NB4 (cell line): ENCODE measurements at regions not wholly inside any gene's neighbourhood (a gene's known extent, or its start where the extent isn't known, plus 50 kb on each side); places are given as distances from the start of the nearest gene placed in this dataset.
"Not testable (repeated sequence)": the region's sequence is repeated elsewhere in the genome, so short reads cannot be mapped to it uniquely, and the experiment has no call there.

ENCODE experiments used
- DNase-seq: peaks from one replicate; pipeline ENCODE4 v3.0.0; 2010; ENCODE audit warnings: low read depth
- H3K4me3 ChIP-seq: one replicate; pipeline ENCODE4 v1.5.1; 2011; ENCODE audit warnings: mild to moderate bottlenecking, low read depth, low read length, moderate library complexity
- MYC ChIP-seq: IDR thresholded peaks from 2 replicates; pipeline ENCODE4 v1.6.1; 2011; ENCODE audit warnings: low read depth, low read length
- POLR2A ChIP-seq: IDR thresholded peaks from 2 replicates; pipeline ENCODE4 v1.6.1; 2011; ENCODE audit warnings: mild to moderate bottlenecking; ENCODE audit not compliant: insufficient read length; ENCODE audit errors: extremely low read depth
- TF ChIP-seq, protein P1 (sequence below): IDR thresholded peaks from one replicate; pipeline ENCODE4 v1.5.1; 2012; ENCODE audit warnings: low read depth, low read length
- TF ChIP-seq, protein P2 (sequence below): IDR thresholded peaks from 2 replicates; pipeline ENCODE4 v1.6.1; 2011; ENCODE audit warnings: low read depth, low read length

DNA sequence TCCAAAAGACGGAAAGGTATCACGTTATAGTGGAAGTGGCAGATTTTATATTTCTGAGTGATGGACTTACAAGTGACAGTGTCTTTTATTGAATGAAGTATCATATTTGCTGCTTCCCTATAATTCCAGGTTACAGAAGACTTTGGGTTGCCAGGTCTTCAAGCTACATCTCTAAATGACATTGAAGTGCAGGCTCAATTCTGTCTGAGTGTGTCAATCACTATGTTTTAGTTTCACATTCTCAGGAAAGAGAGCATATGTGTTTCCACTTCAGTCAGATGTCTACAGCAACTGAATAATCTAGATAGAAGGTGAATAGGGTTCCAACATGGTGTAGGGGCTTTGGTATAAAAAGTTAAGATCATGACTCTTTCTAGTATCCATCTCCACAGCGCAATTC lies 492.7 kb upstream of the API5 start:
- TF ChIP-seq MYC (no peak), POLR2A (no peak)
- no peak overlapping the region for H3K4me3 ChIP-seq
- DNase-seq, result no peak

DNA sequence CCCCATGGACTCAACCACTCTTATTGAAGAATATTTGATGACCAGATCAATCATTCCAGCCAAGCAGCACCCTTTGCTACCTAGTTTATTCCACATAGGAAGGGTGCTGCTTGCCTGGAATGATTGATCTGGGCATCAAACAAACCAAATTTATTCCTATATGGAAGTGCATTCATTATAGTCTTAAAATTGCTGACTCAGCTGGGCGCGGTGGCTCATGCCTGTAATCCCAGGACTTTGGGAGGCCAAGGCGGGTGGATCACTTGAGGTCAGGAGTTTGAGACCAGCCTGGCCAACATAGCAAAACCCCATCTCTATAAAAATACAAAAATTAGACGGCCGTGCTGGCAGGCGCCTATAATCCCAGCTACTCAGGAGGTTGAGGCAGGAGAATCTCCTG lies 489.6 kb upstream of the API5 start:
- not testable (repeated sequence) for H3K4me3 ChIP-seq, DNase-seq

DNA sequence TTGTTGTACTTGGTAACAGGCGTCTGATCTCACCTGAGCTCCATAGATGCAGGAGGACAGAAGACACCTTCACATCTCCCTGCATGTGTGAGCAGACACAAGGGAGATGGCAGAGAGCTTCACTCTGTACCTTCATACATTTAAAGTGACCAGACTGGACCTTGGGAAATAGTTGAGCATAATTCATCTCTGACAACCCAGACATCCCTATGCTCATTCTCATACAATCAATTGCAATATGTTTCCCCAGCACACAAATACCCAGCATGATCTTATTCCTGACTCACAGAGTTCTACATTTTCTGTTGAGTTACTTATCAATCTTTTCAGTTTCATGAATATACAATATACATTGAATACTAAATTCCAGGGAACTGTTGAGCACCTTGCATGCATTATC lies 488.2 kb upstream of the API5 start:
- H3K4me3 ChIP-seq, result no peak overlapping the region
- DNase-seq, result no peak
- TF ChIP-seq, protein P1, sequence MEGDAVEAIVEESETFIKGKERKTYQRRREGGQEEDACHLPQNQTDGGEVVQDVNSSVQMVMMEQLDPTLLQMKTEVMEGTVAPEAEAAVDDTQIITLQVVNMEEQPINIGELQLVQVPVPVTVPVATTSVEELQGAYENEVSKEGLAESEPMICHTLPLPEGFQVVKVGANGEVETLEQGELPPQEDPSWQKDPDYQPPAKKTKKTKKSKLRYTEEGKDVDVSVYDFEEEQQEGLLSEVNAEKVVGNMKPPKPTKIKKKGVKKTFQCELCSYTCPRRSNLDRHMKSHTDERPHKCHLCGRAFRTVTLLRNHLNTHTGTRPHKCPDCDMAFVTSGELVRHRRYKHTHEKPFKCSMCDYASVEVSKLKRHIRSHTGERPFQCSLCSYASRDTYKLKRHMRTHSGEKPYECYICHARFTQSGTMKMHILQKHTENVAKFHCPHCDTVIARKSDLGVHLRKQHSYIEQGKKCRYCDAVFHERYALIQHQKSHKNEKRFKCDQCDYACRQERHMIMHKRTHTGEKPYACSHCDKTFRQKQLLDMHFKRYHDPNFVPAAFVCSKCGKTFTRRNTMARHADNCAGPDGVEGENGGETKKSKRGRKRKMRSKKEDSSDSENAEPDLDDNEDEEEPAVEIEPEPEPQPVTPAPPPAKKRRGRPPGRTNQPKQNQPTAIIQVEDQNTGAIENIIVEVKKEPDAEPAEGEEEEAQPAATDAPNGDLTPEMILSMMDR, result no peak
- TF ChIP-seq MYC (no peak), POLR2A (no peak)
- TF ChIP-seq, protein P2, sequence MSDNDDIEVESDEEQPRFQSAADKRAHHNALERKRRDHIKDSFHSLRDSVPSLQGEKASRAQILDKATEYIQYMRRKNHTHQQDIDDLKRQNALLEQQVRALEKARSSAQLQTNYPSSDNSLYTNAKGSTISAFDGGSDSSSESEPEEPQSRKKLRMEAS, result no peak

DNA sequence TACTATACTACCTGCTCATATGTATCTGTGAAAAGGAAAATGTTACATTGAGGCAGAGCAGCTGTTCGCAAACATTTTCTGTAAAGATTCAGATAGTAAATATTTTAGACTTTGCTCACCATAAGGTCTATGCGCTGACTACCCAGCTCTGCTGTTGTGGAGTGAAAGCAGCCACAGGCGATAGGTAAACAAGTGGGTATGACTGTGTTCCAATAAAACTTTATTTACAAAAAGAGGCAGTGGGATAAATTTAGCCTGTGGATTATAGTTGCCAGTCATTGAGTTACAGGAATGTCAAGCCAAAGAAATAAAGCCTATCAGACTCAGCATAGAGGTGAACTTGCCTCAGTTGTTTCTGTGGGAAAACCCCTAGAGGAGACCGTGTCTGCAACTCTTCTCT lies 487.7 kb upstream of the API5 start:
- TF ChIP-seq MYC (no peak), POLR2A (no peak)
- TF ChIP-seq, protein P1, result no peak
- TF ChIP-seq, protein P2, result no peak
- H3K4me3 ChIP-seq, result no peak overlapping the region
- no peak for DNase-seq

DNA sequence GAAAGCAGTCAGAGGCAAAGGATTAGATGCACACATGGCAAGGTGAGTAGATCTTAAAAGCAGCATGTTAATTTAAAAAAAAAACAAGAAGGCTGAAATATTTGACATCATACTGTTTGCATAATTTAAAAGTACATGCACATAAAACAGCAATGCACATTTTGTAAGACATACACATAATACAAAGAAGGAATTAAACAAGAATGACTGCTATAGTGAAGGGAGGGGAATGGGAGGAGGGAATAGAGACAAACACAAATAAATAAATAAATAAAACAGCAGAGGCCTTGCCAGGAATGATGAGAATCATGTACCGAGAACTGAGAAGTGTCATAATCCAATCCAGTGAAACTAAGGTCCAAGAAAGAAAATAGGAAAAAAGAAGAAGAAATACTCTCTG lies 486.2 kb upstream of the API5 start:
- no peak overlapping the region for H3K4me3 ChIP-seq
- TF ChIP-seq POLR2A (no peak), MYC (no peak)
- TF ChIP-seq, protein P2, result no peak
- TF ChIP-seq, protein P1, result no peak
- DNase-seq, result no peak

DNA sequence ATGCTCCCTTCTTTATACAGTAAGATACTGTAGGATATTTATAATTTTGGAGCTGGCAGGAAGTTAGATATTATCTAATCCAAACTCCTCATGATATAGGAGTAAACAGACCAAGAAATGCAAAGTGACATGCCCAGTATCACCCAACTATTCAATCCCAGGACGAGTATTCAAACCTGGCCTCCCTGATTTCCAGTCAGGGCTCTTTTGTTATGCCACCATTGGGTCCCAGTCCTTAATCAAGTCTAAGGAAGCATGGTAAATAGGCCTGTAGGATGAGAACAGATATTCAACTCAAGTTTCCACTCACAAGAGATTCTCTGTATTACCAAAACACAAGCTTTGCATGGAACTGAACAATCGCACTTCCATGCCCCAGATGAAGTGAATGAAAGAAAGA lies 484.0 kb upstream of the API5 start:
- TF ChIP-seq MYC (no peak), POLR2A (no peak)
- TF ChIP-seq, protein P1, result no peak
- TF ChIP-seq, protein P2, result no peak
- DNase-seq, result no peak
- H3K4me3 ChIP-seq, result no peak overlapping the region

DNA sequence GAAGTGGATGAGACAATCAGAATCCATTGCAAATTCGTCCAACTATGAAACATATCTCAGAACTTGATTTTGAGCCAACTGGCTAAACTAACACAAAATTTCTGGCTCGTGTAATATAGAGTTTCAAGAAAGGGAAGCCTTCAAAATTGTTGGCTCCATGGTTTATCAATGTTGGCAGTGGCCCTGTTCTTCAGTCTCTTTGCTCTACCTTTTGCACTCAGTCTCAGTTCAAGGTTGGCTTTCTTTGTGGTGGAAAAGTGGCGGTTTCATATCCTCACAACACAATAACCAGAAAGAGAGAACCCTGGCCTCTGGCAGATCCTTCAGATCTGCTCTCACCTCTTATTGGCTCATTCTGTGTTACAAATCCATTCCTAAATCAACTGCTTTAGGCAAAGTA lies 473.8 kb upstream of the API5 start:
- no peak overlapping the region for H3K4me3 ChIP-seq
- no peak for DNase-seq
- no peak for TF ChIP-seq POLR2A

DNA sequence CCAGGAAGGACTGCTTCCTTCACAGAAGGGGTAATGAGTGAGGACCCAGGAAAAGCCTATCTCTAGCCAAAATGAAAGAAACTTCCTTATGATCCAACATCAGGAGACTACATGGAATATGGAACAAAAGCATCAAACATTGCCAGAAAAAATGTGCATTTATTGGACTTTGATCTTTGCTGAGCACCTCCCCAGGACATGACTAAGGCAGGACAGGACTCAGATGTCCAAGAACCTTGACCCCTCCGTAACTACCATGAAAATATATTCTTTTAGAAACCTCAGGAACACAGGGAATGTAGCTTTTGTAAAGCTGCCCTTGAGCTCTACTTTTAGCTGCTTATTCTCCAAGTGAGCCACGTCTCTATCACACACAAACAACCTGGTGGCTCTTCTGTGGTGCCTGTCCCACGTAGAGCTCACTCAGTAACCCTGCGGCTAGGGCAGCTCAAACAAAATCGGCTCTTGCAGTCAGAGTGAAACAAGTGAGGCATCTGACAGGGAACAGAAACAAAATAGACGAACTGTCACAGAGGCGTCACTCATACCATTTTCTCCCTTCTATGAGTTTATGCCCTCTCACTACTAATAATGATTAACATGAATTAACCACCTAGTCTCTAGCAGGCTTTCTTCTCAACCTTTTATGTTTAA lies 471.5 kb upstream of the API5 start:
- H3K4me3 ChIP-seq, result no peak overlapping the region
- DNase-seq, result no peak
- TF ChIP-seq, protein P2, result no peak
- TF ChIP-seq, protein P1, result no peak
- TF ChIP-seq MYC (no peak), POLR2A (no peak)
